Lung microvascular endothelial cell (primary cell): ENCODE measurements at regions not wholly inside any gene's neighbourhood (a gene's known extent, or its start where the extent isn't known, plus 50 kb on each side); places are given as distances from the start of the nearest gene placed in this dataset.

ENCODE experiments used
- DNase-seq, 2 donors: peaks; one replicate each; pipeline versions ENCODE4 v3.0.0 to v3.0.0-alpha.2; 2010; ENCODE audit warnings: low read depth in 2 of 2

- DNase-seq: no peak
These were observed 475.9 kb downstream of the PDHA2 start for GRCh38 chr4:96315815-96316214.

DNA sequence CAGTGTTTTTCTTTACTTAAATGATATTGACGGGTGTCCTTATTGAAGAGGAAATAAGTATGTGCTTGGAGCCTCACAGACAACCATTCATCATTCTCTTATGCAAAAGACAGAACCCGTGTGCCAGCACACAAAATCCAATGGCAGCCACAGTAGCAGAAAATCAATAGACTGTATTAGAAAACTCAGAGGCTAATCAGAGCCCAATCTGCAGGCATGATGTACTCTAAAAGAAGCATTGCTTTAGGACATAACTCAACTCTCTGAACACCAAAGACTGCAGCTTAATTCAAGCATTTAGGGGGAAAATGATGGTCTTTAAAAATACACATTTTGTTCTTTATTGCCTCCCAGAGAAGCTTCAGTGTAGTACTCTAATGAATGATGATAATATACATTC, 476.9 kb downstream of the PDHA2 start:
- DNase-seq: no peak

GRCh38 chr4:96317891-96318290, 478.0 kb downstream of the PDHA2 start:
- no peak for DNase-seq

DNA sequence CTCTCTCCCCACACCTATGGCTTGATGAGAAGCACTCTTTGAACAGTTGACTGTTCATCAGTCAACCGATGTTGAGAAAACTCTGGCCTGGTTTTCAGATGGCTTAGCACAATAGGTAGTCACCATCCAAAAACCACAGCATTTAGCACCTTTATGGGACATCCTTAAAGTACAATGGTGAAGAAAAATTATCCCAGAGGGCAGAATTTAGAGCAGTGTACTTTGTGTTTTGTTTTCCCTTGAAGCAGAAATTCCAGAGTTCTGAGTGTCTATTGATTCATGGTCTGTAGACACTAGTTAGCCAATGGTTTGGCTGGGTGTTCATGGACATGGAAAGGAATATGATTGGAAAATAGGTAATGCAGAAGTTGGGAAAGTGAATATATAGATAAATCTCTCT, 487.0 kb downstream of the PDHA2 start:
- no peak for DNase-seq

GRCh38 chr4:96342196-96342595, 502.3 kb downstream of the PDHA2 start:
- no peak for DNase-seq

- DNase-seq: no peak
These were observed 503.0 kb downstream of the PDHA2 start for GRCh38 chr4:96342790-96343455.

- no peak for DNase-seq
These were observed 503.9 kb downstream of the PDHA2 start for GRCh38 chr4:96343836-96344235.

- DNase-seq: peak in 1 of 2 donors; percentile 13
These were observed 507.7 kb downstream of the PDHA2 start for GRCh38 chr4:96347582-96347981.

DNA sequence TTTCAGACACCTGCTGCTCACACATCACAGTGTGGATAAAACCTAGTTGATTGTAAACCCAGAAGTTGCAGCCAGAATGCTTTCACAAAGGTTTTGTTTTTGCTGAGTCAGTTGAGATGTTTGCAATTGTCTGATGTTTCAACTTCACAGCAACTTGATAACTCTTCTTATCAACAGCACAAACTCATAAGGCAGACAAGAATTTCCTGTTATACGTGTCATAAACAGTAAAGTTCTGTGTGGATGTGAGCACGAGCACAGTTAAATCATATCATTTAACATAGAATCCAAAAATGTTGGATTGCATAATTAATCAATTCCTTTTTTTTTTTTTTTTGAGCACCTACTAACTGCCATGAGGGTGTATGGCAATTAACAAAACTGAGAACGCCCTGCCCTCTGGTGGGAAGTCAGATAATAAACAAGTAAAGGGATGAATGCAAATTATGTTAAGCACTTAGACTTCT, 512.2 kb downstream of the PDHA2 start:
- DNase-seq: no peak

DNA sequence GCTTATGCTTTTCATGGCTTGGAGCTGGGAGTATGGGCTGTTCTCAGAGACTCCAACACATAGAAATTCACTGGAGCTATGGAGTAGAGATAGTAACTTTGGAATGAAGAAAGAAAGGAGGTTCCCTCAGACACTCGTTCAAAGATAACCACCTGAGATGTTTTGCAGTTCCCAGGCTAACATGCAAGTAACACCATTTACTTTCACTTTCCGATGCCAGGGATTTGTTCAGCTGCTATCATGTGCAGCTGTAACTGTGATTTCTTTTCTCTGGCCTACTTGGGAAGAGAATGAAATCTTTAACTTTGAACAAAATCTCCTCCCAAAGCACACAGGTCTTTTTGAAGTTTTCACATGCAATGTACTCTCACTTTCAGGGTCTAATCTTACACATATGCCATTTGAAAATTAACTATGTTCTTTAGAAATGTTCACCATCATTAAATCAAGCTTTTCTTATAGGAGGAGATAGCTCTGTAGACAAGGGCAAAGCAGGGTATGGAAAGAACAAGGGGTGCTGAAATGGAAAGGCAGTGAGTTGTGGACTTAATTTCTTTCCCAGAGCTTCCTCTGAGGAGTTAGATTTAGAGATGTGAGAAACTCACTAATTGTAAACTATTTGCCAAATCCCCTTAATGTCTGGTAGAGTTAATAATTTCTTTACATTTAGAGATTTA, 514.3 kb downstream of the PDHA2 start:
- DNase-seq: no peak

DNA sequence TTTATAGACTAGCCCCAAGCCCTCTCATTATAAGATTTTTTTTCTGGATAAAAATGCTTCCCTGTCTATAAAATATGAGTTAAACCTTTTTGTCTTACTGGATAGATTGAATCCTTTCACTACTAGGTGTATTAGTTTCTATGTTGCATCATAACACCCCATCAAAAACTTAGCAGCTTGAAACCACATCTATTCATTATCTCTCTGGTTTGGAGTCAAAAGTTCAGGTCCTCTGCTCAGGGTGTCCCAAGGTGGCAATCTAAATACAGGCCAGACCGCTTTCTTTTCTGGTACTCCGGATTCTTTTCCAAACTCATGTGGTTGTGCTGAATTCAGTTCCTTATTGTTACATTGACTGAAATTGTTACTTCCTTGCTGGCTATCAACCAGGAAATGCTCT, 515.5 kb downstream of the PDHA2 start:
- no peak for DNase-seq

- no peak for DNase-seq
These were observed 516.9 kb downstream of the PDHA2 start for GRCh38 chr4:96356591-96357370.

- no peak for DNase-seq
These were observed 526.7 kb downstream of the PDHA2 start for GRCh38 chr4:96366632-96367031.

DNA sequence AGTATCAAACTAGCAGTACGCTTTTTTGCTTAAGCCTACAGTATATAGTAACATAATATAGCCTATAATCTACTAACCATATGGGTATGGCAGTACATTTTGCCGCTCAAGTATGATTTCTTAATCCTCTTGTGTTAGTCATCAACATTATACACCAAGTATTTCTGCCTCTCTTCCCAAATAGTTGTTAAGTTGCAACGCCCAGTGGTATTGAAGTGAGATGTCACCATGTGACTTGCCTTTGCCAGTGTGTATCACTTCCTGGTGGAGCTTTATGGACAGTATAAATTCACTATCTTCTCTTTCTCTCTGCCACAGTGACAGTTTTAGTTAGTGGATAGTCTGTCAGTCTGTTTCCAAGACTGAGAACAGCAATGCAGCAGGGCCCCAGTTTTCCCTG, 535.5 kb downstream of the PDHA2 start:
- no peak for DNase-seq

- DNase-seq: no peak
These were observed 539.6 kb downstream of the PDHA2 start for GRCh38 chr4:96379524-96379923.

DNA sequence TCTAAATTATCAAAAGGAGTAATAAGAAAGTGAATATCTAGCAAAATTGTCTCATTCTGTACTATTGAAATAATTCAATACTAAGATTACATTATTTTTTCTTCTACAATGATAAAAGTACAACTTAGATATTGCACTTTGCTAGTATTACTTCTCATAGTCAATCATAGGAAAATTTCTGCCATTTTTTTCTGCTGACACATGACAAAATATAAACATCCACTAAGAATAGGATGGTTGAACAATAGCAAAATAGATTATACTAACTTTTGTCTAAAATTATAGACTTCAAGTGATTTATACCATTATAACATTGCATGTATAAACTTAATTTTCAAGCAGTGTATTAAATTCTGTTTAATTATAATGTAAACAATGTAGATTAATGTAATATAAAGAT, 540.2 kb downstream of the PDHA2 start:
- no peak for DNase-seq

- DNase-seq: no peak
These were observed 543.5 kb downstream of the PDHA2 start for GRCh38 chr4:96383349-96383748.

DNA sequence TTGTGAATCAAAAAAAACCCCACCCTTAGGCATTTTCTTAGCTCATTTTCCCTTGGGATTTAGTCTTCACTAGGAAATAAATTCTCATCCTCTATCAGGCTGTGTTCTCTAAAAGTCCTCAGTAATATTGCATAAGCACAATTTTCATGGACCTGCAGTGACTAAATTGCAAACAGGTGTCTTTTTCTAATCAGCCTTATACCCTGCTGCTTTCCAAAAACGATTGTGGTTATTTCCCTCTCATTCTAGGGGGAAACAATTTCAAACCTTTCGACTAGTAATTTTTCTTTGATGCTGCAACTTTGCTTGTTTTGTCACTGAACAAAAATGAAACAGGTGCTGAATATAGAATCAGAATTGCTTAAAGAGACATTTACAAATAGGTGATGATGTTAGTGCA, 549.9 kb downstream of the PDHA2 start:
- DNase-seq: no peak

DNA sequence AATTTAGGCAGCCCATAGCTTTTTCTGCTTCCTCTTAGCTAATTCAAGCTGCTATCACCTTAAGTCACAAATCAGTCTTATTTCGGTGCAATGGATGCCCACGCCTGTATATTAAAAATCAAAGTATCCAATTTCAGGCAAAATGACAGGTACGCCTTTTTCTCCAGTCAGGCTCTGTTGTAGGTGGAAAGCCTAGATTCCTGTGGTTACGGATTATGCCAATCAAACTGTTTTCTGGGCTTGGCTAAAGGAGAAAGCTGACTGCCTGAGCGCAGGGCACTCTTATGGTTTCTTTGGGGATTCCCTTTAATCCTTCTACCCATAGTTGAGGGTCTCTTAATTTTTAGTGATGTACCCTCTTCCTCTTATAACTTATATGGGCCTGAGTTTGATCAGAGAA, 550.5 kb downstream of the PDHA2 start:
- DNase-seq: no peak

GRCh38 chr4:96395747-96396146, 555.9 kb downstream of the PDHA2 start:
- no peak for DNase-seq

- no peak for DNase-seq
These were observed 566.8 kb downstream of the PDHA2 start for GRCh38 chr4:96406742-96407141.

DNA sequence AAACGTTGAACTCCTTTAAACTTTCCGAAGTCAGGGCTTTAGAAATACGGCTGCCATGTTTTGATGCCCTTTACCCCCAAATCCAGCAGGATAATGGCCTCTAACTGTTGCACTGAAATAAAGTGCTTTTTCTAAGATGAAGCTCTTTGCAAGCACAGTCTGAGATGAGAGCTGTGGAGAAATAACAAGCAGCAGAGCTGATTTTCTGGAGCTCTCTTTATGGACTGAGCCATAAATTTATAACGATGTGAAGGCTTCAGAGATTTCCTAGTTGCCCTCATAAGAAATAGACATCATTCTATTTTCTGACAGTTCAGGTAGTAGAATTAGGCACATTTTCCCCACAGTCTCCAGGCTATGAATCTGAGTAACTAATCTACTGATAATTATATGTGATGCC, 567.3 kb downstream of the PDHA2 start:
- DNase-seq: no peak
